HG02798 (cell line): ENCODE measurements at regions not wholly inside any gene's neighbourhood (a gene's known extent, or its start where the extent isn't known, plus 50 kb on each side); places are given as distances from the start of the nearest gene placed in this dataset.
"Not testable (repeated sequence)": the region's sequence is repeated elsewhere in the genome, so short reads cannot be mapped to it uniquely, and the experiment has no call there.

ENCODE experiments used
- ATAC-seq: cut with Tn5 transposase; IDR thresholded peaks from one replicate; pipeline ENCODE4 v1.9.1; 2021; ENCODE audit warnings: mild to moderate bottlenecking; ENCODE audit not compliant: unreplicated experiment, poor library complexity

GRCh38 chr17:31750578-31750977, 108.5 kb downstream of the COPRS start:
- ATAC-seq: no peak

DNA sequence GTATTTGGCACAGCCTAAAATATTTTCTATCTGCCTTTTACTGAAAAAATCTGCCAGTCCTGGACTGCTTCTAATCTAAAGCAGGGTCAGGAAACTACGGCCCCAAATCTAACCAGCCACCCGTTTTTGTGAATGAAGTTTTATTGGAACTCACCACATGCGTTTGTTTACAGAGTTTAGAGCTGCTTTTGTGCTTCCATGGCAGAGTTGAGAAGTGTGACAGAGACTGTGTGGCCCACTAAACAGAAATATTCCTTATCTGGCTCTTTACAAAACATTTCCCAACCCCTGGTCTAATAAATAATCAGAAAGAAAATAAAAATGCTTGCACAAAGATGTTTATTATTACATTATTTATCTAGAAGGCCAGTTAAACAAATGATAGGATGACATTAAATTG, 110.2 kb downstream of the COPRS start:
- ATAC-seq: no peak

- no peak for ATAC-seq
These were observed 112.1 kb downstream of the COPRS start for GRCh38 chr17:31746884-31747495.

- no peak for ATAC-seq
These were observed 113.0 kb downstream of the COPRS start for GRCh38 chr17:31745964-31746600.

DNA sequence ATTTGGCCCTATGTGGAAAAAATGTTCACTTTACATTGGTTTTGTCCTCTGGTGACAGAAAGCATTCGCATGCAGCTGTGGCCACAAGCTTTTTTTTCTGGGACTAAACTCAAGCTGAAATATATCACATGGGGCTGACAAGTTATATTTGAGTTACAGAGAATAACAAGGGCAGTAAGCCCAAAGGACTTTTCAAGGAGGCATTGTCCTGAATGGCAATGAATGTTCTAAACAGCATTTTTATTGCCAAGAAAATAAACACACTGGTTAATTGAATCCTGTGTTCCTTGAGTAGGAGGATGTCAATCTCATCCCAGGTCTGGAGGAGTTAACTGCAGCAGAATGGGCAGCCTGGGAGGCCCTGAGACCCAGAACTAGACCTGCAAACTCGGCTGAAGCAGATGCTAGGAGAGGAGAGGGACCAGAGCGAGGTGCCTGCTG, 114.5 kb downstream of the COPRS start:
- no peak for ATAC-seq

- ATAC-seq: no peak
These were observed 115.2 kb downstream of the COPRS start for GRCh38 chr17:31743797-31744196.

DNA sequence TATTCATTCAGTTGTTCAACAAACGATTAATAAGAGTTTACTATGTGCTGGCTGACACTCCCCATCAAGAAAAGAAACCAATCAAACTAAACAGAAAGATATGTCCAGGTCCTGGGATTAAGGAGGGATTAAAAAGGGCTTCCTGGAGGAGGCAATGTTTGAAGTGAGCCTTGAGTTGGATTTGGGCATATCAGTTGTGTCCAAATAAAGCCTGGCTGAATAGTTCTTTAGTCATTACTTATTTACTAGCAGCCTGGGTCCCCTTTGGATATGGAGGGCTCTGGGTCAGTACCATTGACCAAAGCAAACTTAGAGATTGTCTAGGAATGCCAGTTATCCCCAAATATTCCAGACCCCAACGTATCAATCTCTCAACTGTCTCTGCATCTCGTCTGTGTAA, 117.7 kb downstream of the COPRS start:
- ATAC-seq: no peak

DNA sequence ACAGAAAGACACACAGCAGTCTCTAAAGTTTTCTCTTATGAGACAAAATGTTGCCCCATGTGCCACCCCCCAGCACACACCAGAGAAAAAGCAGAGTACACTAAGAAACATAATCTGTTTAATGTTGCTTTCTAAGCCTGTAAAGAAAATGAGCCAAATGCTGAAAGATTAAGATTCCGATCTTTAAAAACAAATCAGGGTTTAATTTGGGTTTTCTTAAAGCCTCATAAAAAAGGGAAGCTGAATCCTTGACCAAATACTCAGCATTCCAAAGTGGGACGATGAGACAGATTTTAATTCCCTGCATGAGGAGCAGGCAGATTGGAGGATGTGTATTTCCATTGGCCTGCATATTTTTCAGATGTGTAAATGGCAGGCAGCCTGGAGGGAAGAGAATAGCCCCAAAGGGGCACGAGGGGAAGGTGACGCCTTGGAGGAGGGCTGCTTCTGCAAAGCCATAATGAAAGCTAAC, 118.4 kb downstream of the COPRS start:
- ATAC-seq: no peak

GRCh38 chr17:31738996-31739699, 119.9 kb downstream of the COPRS start:
- ATAC-seq: no peak

- ATAC-seq: no peak
These were observed 120.6 kb downstream of the COPRS start for GRCh38 chr17:31738488-31738887.

GRCh38 chr17:31738067-31738466, 121.0 kb downstream of the COPRS start:
- ATAC-seq: no peak

GRCh38 chr17:31736855-31737625, 122.0 kb downstream of the COPRS start:
- no peak for ATAC-seq

GRCh38 chr17:31733326-31733725, 125.7 kb downstream of the COPRS start:
- no peak for ATAC-seq

- ATAC-seq: not testable (repeated sequence)
These were observed 127.4 kb downstream of the COPRS start for GRCh38 chr17:31731585-31732154.

DNA sequence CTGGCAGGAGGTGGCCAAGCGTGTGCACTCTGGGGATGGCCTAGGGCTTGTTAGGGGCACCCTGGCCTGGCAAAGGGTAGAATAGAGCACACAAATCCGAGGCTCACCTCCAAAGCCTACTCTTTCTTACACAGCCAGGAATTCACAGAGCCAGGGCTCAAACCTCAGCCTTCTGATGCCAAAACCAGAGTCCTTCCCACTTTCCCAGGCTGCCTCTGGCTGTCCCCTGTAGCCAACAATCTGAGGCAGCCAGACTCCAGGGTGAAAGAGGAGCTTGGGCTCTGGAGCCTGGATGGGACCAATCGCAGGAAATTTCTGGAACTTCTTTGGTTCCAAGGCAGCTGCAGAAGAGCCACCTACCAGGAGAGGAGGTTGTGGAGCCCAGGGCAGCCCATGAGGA, 127.9 kb downstream of the COPRS start:
- no peak for ATAC-seq

DNA sequence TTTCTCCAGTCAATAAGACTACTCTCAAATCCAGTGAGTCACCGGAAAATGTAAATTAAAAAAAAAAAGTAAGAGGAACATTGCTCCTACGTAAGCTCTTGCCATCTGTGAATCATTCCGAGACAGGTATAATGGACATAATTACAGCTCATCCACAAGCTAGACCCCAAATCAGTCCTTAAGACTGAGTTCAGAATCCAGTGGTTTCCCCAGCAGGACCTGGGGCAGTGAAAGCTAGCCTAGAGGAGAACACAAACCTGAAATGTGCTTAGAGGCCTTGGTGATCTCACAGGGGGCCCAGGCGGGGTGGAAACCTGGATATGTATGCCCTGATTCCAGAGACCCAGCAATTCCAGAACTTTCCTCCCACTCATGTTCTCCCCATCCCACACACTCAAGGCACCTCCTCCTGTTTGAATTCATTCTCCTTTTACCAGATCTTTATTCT, 132.0 kb downstream of the COPRS start:
- no peak for ATAC-seq

GRCh38 chr17:31724619-31725018, 134.4 kb downstream of the COPRS start:
- ATAC-seq: no peak

GRCh38 chr17:31724026-31724425, 135.0 kb downstream of the COPRS start:
- no peak for ATAC-seq

GRCh38 chr17:31722251-31723056, 136.6 kb downstream of the COPRS start:
- ATAC-seq: no peak
